ENCODE measurements at regions not wholly inside any gene's neighbourhood (a gene's known extent, or its start where the extent isn't known, plus 50 kb on each side); places are given as distances from the start of the nearest gene placed in this dataset.

DNA sequence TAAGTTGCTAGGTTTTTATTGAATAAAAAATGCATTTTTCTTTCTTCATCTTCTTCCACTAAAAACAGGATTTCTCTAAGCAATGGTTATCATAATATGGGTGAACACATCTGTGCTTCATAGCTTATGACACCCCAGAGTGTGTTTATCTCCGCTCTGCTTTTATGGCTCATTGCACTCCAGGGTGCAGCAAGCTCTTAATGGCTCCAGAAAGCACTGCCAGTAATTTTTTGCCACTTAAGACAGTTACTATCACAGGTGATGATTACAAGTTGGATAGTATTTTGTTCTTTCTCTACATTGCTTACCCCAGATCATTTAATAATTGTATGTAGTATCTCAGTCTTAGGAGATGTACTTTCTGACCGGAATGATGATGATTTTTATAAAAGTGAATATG, 239.3 kb upstream of the CDH20 start:
- no peak for DNase-seq

GRCh38 chr18:61096226-61096625, 237.0 kb upstream of the CDH20 start:
- DNase-seq, result no peak

DNA sequence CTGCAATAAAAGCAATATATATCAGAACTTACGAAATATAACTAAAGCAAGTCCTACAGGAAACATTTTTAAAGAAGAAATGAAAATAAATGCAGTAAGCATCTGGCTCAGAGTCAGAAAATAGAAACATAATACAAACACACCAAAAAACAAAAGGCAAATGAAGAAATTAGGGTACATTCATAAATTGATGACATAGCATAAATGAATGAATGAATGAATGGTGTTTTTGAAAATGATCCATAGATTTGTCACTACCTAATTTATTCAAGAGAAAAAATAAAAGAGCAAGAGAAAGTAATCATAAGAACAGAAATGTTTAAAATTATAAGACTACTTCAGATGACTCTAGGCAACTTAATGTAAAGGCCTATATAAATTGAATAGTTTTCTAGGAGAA, 226.1 kb upstream of the CDH20 start:
- no peak for DNase-seq

DNA sequence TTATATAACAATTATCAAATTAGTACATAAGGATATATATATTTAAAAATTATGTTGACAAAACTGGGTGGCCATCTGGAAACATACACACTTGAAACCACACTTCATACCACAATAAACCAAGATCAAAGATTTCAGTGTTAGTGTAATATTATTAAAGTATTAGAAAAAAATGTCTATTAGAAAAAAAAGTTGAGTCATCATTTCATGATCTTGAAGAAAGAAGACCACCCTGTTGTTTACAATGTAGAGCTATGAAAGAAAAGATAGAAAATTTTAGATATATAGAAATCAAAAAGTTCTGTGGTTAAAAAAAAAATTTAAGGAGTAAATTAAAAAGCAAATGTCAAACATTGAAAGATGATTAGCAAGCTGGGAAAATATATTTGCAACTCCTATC, 224.5 kb upstream of the CDH20 start:
- no peak for DNase-seq

GRCh38 chr18:61123309-61123708, 209.9 kb upstream of the CDH20 start:
- no peak for DNase-seq

- DNase-seq, result no peak
These were observed 205.3 kb upstream of the CDH20 start for GRCh38 chr18:61127714-61128467.

DNA sequence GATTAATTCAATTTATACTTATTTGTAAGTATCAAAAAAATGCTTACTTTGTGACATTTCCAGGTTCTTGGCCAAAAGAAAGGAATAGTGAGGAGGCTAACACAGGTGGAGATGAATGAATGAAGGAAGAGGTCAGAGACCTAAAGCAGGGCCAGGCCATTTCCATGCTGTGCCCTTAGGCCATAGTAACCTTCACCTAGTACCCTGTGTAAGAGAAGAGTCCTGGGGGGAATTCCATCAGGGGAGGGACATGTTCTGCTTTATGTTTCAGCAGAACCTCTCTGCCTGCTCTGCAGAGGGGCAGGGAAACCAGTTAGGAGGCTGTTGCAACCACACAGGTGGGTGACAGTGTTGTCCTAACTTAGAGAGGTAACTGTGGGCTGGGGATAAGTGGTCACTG, 204.2 kb upstream of the CDH20 start:
- no peak for DNase-seq

- DNase-seq, result no peak
These were observed 201.2 kb upstream of the CDH20 start for GRCh38 chr18:61132031-61132430.

DNA sequence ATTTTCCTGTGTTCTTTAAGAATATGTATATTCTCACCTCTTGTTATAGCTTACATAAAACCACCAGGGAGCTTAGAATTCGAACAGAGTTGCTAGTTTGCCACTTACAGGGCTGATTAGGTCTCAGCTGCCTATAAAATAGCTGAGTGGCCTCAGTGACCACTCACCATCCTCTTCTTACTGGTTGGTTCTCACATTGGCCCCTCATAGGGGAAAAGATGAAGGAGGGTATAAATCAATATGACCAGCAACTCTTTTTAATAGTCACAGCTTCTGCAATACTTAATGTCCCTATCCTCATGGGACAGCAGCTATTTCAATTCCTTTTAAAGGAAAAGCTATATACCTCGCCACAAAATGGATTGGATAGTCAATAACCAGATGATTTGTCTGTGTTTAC, 199.4 kb upstream of the CDH20 start:
- no peak for DNase-seq

DNA sequence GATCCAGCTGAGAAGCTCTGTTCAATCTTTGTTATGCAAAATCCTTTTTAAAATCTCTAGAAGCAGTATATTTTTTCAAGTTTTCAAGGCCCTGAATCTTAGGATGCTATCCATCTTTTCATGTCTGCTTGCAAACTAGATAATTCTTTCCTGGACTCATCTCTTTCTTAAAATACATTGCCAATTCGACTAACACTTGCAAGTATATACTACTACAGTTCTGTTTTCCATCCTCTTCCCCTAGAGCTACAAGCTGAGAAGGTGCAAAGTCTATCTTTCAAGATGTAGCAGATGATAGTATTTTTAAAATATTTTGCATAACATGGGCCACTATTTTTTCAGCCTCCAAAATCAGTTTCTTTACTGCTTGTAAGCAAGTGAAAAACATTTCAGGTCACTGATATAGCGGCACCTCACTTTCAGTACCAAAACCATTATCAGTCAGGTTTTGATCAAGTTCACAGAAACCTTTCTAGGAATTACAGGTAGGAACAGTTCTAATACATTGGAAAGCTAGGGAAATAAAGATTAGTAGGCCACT, 196.4 kb upstream of the CDH20 start:
- DNase-seq, result no peak

DNA sequence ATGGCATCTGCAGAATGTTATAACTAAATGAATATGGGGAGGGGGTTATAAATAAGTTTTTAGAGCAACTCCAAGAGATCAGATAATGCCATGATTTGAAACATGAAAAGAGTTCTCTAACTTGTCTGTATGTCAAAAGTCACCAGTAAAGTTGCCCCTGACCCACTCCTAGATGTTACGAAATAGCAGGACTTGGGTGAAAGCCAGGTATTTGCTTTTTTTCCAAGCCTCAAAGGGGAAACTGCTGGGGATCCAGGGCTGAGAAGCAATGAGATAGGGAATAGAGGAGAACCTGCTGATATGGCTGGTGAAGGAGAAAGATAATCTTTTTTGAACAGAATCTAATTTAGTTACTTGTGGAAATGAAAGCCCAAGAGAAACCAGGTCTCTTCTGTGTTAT, 191.5 kb upstream of the CDH20 start:
- no peak for DNase-seq

DNA sequence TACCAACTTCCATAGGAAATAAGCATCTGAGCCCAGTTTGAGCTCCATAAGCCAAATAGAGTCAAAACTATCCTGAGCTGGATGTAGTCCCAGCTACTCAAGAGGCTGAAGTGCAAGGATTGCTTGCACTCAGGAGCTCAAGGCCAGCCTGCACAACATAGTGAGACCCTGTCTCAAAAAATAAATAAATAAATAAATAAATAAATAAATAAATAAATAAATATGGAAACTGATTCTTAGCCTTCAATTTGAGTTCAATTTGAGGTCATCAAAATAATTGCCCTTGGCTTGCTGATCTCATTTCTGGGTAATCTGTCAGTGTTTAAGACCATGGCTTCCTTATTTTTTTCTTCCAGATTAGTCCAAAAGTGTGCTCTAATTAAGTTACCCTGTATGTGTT, 184.9 kb upstream of the CDH20 start:
- DNase-seq, result no peak

GRCh38 chr18:61149786-61150185, 183.4 kb upstream of the CDH20 start:
- no peak for DNase-seq

GRCh38 chr18:61153571-61153970, 179.7 kb upstream of the CDH20 start:
- DNase-seq, result no peak

GRCh38 chr18:61154866-61155265, 178.4 kb upstream of the CDH20 start:
- DNase-seq, result no peak

GRCh38 chr18:61155586-61155985, 177.6 kb upstream of the CDH20 start:
- no peak for DNase-seq

DNA sequence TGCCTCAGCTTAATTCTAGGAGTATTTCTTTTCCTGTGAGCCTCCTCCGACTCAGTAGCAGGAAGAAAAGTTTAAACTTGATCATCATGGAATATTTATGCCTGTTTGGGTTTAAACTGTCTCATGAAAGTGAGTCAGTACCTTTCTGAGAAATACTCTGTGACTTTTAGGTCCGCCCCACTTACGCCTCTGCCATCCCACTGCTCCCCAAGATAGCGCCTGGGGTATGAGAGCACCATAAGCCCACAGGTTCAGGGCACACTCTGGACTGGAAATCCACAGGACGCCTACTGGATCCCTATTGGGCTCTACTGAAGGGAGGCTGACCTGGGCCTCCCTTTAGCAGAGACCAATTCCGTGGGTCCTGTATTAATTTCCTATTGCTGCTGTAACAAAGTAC, 175.8 kb upstream of the CDH20 start:
- DNase-seq, result no peak

- DNase-seq, result no peak
These were observed 174.0 kb upstream of the CDH20 start for GRCh38 chr18:61159246-61159645.

DNA sequence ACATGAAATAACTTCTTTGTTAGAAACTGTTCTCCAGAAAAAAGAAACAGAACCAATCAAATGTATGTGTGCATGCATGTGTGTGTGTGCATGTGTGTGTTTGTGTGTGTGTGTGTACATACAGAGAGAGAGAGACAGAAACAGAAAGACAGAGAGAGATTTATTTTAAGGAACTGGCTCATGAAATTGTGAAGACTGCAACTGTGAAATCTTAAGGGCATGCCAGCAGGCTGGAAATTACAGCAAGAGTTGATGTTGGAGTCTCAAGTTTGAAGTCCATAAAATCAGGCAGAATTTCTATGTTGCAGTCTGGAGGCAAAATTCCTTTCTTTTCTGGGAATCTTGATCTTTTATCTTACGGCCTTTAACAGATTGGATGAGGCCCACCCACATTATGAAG, 168.9 kb upstream of the CDH20 start:
- DNase-seq, result no peak

DNA sequence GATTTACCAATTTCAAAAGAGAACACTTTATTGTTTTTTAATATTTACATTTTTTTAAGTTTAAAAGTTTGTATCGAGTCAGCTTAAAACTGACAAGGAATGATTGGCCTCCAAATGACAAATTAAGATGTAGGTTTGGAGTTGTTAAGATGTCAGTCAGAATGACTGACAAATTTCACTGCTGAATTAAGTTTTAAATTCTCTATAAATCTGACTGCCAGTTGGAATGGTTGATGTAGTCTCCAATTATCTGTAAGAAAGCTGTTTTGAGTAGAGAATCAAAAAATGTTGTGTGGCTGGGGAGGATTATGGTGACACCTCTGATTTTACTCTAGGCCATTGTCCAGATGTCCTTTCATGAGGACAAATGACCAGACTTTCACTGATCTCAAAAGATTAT, 165.3 kb upstream of the CDH20 start:
- DNase-seq, result no peak

DNA sequence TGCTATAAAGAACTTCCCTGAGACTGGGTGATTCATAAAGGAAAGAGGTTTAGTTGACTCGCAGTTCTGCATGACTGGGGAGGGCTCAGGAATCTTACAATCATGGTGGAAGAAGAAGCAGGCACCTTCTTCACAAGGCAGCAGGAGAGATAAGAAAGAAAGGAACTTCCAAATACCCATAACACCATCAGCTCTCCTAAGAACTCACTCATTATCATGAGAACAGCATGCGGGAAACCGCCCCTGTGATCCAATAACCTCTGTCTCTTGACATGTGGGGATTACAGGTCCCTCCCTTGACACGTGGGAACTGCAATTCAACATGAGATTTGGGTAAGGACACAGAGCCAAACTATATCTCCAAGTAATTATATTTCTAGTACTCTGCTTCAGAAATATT, 163.8 kb upstream of the CDH20 start:
- DNase-seq, result no peak

- DNase-seq, result no peak
These were observed 160.6 kb upstream of the CDH20 start for GRCh38 chr18:61172624-61173023.

GRCh38 chr18:61173554-61173953, 159.7 kb upstream of the CDH20 start:
- DNase-seq, result no peak

GRCh38 chr18:61183798-61184197, 149.4 kb upstream of the CDH20 start:
- no peak for DNase-seq

- DNase-seq, result no peak
These were observed 145.3 kb upstream of the CDH20 start for GRCh38 chr18:61187971-61188370.
